GM12892 (cell line): ENCODE measurements at regions not wholly inside any gene's neighbourhood (a gene's known extent, or its start where the extent isn't known, plus 50 kb on each side); places are given as distances from the start of the nearest gene placed in this dataset.

Experiments used
- DNase-seq: peaks from one replicate; pipeline ENCODE4 v3.0.0; 2011; ENCODE audit not compliant: insufficient read length
- FAIRE-seq: peaks from 2 replicates; lab custom pipeline; 2011; peaks lifted over from hg19 to GRCh38; lab: Jason Lieb, UNC
- POLR2A ChIP-seq: IDR thresholded peaks from 2 replicates; pipeline ENCODE4 v1.6.1; 2011; ENCODE audit warnings: low read depth, low read length, control low read depth
- POLR2AphosphoS5 ChIP-seq: IDR thresholded peaks from 2 replicates; pipeline ENCODE4 v1.6.1; 2011; ENCODE audit warnings: low read depth, low read length, control low read depth
- TAF1 ChIP-seq: IDR thresholded peaks from 2 replicates; pipeline ENCODE4 v1.6.1; 2011; ENCODE audit warnings: low read depth, mild to moderate bottlenecking, control low read depth, low read length, borderline replicate concordance

DNA sequence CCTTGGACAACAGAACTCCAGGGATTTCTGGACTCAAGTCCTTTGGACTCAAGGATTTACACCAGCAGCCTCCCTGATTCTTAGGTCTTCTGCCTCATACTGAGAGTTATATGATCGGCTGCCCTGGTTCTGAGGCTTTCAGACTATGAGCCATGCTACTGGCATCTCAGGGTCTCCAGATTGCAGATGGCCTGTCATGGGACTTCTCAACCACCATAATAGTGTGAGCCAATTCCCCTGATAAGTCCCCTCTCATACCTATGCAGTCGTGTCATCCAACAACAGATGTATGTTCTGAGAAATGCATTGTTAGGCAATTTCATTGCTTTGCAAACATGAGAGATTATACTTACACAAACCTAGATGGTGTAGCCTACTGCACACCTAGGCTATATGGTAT is 61.4 kb upstream of the MSTN start:
- FAIRE-seq (peak; percentile 38), DNase-seq (no peak)
- TF ChIP-seq TAF1: no peak
- no peak for TF ChIP-seq POLR2AphosphoS5
- TF ChIP-seq POLR2A: no peak

DNA sequence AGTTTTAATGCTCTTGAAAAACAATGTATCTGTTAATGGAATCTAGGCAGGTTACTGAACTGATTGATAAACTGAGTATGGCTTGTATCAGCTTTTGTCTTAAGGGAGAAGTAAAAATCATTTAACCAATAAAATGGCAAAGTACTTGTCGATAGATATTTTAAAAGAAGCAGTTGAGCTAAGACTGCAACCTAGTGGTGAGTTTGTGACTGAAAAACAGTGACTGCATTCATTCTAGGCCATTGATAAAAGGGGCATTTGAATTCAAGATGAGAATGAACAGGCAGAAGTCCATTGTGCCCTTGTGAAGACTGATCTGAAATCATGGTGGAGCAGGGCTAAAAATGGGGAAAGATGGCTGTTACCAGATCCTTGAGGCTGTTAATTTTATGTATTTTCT is 59.4 kb upstream of the MSTN start:
- no peak for TF ChIP-seq POLR2AphosphoS5
- TF ChIP-seq TAF1: no peak
- TF ChIP-seq POLR2A: no peak
- FAIRE-seq: peak; percentile 96
- no peak for DNase-seq

DNA sequence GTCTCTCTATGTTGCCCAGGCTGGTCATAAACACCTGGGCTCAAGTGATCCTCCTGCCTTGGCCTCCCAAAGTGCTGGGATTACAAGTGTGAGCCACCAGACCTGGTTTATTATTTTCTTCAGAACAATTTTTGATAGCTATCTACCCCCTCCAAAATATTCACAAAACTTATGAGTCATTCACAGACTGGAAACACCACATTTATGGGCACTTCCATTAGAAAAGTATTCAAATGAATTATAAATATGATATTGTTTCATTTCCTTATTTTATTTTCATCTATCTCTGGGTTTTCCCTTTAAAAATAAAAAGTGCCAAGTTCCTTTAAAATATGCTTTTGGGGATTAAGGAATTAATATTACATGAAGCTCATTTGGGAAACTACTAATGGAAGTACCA is 58.8 kb upstream of the MSTN start:
- FAIRE-seq (no peak), DNase-seq (no peak)
- no peak for TF ChIP-seq POLR2AphosphoS5
- TF ChIP-seq TAF1: no peak
- no peak for TF ChIP-seq POLR2A

DNA sequence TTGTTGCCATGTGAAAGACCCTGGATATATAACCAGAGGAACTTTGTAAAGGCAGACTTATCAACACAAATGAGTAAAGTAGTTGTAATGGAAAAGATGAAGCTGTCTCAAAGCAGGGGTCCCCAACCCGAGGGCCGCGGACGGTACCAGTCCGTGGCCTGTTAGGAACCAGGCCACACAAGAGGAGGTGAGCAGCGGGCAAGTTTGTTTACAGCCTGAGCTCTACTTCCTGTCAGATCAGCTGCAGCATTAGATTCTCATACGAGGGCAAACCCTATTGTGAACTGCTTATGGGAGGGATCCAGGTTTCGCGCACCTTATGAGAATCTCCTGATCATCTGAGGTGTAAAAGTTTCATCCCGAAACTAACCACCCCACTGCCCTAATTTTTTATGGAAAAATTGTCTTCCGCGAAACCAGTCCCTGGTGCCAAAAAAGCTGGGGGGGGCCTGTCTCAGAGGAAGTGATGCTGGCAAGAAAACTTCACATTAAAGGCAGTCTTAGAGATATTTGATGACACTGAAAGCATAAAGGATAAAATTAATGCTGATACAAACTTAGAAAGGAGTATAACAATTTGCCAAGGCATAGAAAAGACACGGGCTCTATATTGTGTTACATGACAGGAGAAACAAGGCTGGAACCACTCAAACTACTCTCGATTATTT is 57.5 kb upstream of the MSTN start:
- no peak for TF ChIP-seq POLR2AphosphoS5
- TF ChIP-seq POLR2A: no peak
- no peak for TF ChIP-seq TAF1
- DNase-seq: no peak
- no peak for FAIRE-seq

DNA sequence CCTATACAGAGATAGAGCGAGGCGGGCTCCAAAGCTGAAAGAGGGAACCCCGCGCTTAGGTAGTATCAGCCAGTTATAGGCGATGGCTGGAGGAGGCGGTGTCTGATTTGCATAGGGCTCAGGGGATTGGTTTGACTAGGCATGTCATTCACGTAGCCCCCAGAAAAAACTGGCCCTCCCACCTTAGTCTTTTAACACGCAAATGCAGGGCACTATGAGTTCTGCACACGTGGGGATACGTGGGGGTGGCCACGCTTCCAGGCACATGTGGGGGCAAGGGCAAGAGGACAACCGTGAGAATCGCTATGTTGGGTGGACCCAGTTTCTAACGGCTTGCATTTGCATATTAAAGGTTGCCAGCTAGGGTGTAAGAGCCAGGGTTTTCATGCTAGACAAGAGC is 56.7 kb upstream of the MSTN start:
- DNase-seq (no peak), FAIRE-seq (no peak)
- TF ChIP-seq POLR2A: no peak
- no peak for TF ChIP-seq POLR2AphosphoS5
- TF ChIP-seq TAF1: no peak

DNA sequence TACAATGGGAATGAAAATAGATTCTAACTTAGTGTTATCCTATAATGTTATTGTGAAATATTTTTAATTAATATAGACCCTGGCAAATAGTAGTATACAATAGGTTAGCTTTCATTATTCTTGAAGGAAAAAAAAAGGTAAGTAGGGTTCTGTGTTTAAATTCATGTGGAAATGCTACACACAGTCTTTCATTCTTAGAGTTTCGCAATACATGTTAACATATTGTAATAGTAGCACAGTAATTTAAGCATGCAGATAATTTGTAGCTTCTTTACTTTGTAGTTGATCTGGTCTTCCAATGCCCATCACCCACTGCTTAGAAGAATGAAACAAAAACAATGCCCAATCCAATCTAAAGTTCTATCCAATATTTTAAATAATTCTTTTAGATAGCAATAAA is 54.8 kb upstream of the MSTN start:
- FAIRE-seq: no peak
- DNase-seq: no peak
- no peak for TF ChIP-seq TAF1

DNA sequence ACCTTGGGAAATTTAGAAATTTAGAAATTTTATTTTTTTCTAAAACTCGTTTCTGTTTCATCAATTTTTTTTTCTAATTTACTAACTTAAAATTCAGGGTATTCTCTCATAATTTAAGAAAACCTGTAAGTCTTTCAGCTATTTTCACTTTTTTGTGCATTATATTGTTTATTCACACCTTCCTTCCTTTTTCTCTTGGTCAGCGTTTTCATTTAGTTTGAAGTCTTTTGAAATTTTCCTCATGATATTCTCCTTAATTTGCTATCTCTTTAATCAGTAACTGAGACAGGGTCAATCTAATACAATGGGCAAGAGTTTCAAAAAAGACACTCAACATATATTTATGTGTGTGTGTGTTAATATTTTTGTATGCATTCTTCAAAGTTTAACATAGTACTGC is 50.5 kb upstream of the MSTN start:
- FAIRE-seq (peak; percentile 5), DNase-seq (no peak)
- TF ChIP-seq POLR2A: no peak
- TF ChIP-seq POLR2AphosphoS5: no peak
- TF ChIP-seq TAF1: no peak
